HG02840 (cell line): ENCODE measurements at regions not wholly inside any gene's neighbourhood (a gene's known extent, or its start where the extent isn't known, plus 50 kb on each side); places are given as distances from the start of the nearest gene placed in this dataset.

Experiments used
- ATAC-seq: cut with Tn5 transposase; IDR thresholded peaks from one replicate; pipeline ENCODE4 v1.9.1; 2021; ENCODE audit warnings: mild to moderate bottlenecking, moderate library complexity, moderate number of reproducible peaks; ENCODE audit not compliant: unreplicated experiment, low FRiP score

DNA sequence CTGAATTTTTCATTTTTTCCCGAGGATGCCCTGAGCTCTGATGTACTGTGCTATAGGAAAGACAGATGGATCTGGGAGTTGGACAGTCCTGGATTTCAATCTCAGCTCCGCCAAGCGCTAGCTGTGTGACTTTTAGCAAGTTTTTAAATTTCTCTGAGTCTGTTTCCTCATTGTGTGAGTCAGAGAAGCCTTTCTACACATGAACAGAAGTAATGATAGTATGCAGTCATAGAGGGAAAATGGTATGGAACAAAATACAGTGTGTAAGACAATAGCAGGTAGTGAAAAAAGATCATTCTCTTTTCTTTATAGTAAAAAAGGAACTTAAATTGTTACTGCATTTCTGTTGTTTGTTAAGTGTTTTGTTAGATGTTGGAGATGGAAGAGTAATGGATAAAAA, 52.4 kb upstream of the PPM1B start:
- no peak for ATAC-seq

DNA sequence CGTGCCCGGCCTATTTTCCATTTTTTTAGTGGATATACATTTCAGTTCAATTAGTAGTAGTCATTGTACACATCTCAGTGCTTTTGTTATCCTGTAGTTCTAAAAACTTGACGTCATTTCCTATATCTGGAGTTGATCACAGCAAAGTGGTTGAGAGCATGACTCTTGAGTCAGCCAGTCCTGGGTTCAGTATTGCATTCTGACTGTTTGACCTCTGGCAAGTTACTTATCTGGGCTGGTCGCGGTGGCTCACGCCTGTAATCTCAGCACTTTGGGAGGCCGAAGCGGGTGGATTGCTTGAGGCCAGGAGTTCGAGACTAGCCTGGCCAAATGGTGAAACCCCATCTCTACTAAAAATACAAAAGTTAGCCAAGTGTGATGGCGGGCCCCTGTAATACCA, 50.4 kb upstream of the PPM1B start:
- ATAC-seq = no peak
